H9 (cell line): ENCODE measurements at regions not wholly inside any gene's neighbourhood (a gene's known extent, or its start where the extent isn't known, plus 50 kb on each side); places are given as distances from the start of the nearest gene placed in this dataset.

Experiments used
- DNase-seq: peaks from one replicate; pipeline ENCODE4 v3.0.0-alpha.2; 2017
- H2AFZ ChIP-seq: one replicate; pipeline ENCODE4 v1.6.1; 2013; ENCODE audit warnings: mild to moderate bottlenecking, low read length, control low read depth, moderate library complexity
- H2AK5ac ChIP-seq: 2 replicates; pipeline ENCODE4 v1.6.1; 2013; ENCODE audit warnings: low read length, control low read depth, mixed read lengths; ENCODE audit not compliant: insufficient read length
- H2BK120ac ChIP-seq: one replicate; pipeline ENCODE4 v1.6.1; 2013; ENCODE audit warnings: low read depth, mild to moderate bottlenecking, low read length, control low read depth, inconsistent platforms; ENCODE audit not compliant: poor library complexity, severe bottlenecking
- H2BK12ac ChIP-seq: 2 replicates; pipeline ENCODE4 v1.6.1; 2013; ENCODE audit warnings: low read length, control low read depth, mixed read lengths, low read depth; ENCODE audit not compliant: insufficient read length
- H2BK15ac ChIP-seq: 2 replicates; pipeline ENCODE4 v1.6.1; 2013; ENCODE audit warnings: low read depth, low read length, control low read depth
- H2BK20ac ChIP-seq: one replicate; pipeline ENCODE4 v1.6.1; 2013; ENCODE audit warnings: low read depth, mild to moderate bottlenecking, low read length, control low read depth, inconsistent platforms; ENCODE audit not compliant: poor library complexity, severe bottlenecking
- H2BK5ac ChIP-seq: 2 replicates; pipeline ENCODE4 v1.6.1; 2013; ENCODE audit warnings: low read length, control low read depth, mixed read lengths; ENCODE audit not compliant: insufficient read length
- H3K14ac ChIP-seq: 2 replicates; pipeline ENCODE4 v1.6.1; 2013; ENCODE audit warnings: low read length, control low read depth; ENCODE audit not compliant: insufficient read depth
- H3K18ac ChIP-seq: 2 replicates; pipeline ENCODE4 v1.6.1; 2013; ENCODE audit warnings: low read depth, mild to moderate bottlenecking, mixed read lengths, low read length, control low read depth; ENCODE audit not compliant: insufficient read length
- H3K23ac ChIP-seq: 2 replicates; pipeline ENCODE4 v1.6.1; 2013; ENCODE audit warnings: low read length, control low read depth, mixed read lengths, low read depth; ENCODE audit not compliant: insufficient read length
- H3K23me2 ChIP-seq: 2 replicates; pipeline ENCODE4 v1.6.1; 2013; ENCODE audit warnings: low read depth, mild to moderate bottlenecking, mixed read lengths, low read length, control low read depth; ENCODE audit not compliant: insufficient read length, poor library complexity, severe bottlenecking
- H3K27ac ChIP-seq: 2 replicates; pipeline ENCODE4 v1.5.1; 2013; ENCODE audit warnings: low read length, control low read depth, mixed read lengths, low read depth; ENCODE audit not compliant: insufficient read length
- H3K27me3 ChIP-seq: 2 replicates; pipeline ENCODE4 v1.6.1; 2013; ENCODE audit warnings: low read length, control low read depth, inconsistent platforms; ENCODE audit not compliant: insufficient read depth
- H3K4ac ChIP-seq: 2 replicates; pipeline ENCODE4 v1.6.1; 2013; ENCODE audit warnings: low read depth, mild to moderate bottlenecking, control low read depth, inconsistent platforms, low read length, moderate library complexity
- H3K4me1 ChIP-seq: 2 replicates; pipeline ENCODE4 v1.6.1; 2013; ENCODE audit warnings: low read length, control low read depth, inconsistent platforms; ENCODE audit not compliant: insufficient read depth
- H3K4me2 ChIP-seq: 2 replicates; pipeline ENCODE4 v1.6.1; 2013; ENCODE audit warnings: low read length, control low read depth, mixed read lengths; ENCODE audit not compliant: insufficient read length, insufficient read depth
- H3K56ac ChIP-seq: 2 replicates; pipeline ENCODE4 v1.6.1; 2013; ENCODE audit warnings: low read depth, mild to moderate bottlenecking, mixed read lengths, low read length, control low read depth; ENCODE audit not compliant: insufficient read length
- H3K79me1 ChIP-seq: 2 replicates; pipeline ENCODE4 v1.6.1; 2013; ENCODE audit warnings: low read depth, mild to moderate bottlenecking, moderate library complexity, low read length, control low read depth, inconsistent platforms; ENCODE audit not compliant: insufficient read depth, poor library complexity, severe bottlenecking
- H3K79me2 ChIP-seq: 2 replicates; pipeline ENCODE4 v1.6.1; 2013; ENCODE audit warnings: low read length, control low read depth, inconsistent platforms; ENCODE audit not compliant: insufficient read depth
- H3K9ac ChIP-seq: 2 replicates; pipeline ENCODE4 v1.6.1; 2013; ENCODE audit warnings: low read length, control low read depth, mixed read lengths; ENCODE audit not compliant: insufficient read length; ENCODE audit errors: extremely low read depth
- H3K9me3 ChIP-seq: one replicate; pipeline ENCODE4 v1.6.1; 2013; ENCODE audit warnings: low read depth, low read length, inconsistent platforms; ENCODE audit not compliant: control insufficient read depth
- H3T11ph ChIP-seq: one replicate; pipeline ENCODE4 v1.6.1; 2013; ENCODE audit warnings: mild to moderate bottlenecking, low read length, control low read depth, inconsistent platforms
- H4K20me1 ChIP-seq: one replicate; pipeline ENCODE4 v1.6.1; 2013; ENCODE audit not compliant: control insufficient read depth, insufficient read length, insufficient read depth
- H4K5ac ChIP-seq: 2 replicates; pipeline ENCODE4 v1.6.1; 2013; ENCODE audit warnings: low read depth, mild to moderate bottlenecking, mixed read lengths, low read length, control low read depth; ENCODE audit not compliant: insufficient read length
- H4K8ac ChIP-seq: replicated peaks from 2 replicates; pipeline ENCODE4 v1.6.1; 2013; ENCODE audit warnings: low read length, control low read depth, mixed read lengths, low read depth; ENCODE audit not compliant: insufficient read length
- H4K91ac ChIP-seq: 2 replicates; pipeline ENCODE4 v1.6.1; 2013; ENCODE audit warnings: low read depth, mild to moderate bottlenecking, moderate library complexity, mixed read lengths, low read length, control low read depth; ENCODE audit not compliant: insufficient read length
- H3K27ac Mint-ChIP-seq, 3 experiments: 2 replicates in 2 of 3; 3 replicates in 1 of 3; pipeline ENCODE4 v1.8.0; 2020 to 2021; ENCODE audit warnings: mixed read lengths in 3 of 3, mild to moderate bottlenecking in 1 of 3, moderate library complexity in 1 of 3
- H3K27me3 Mint-ChIP-seq: 2 replicates; pipeline ENCODE4 v1.8.0; 2021; ENCODE audit warnings: low read depth, mild to moderate bottlenecking, moderate library complexity, mixed read lengths
- H3K36me3 Mint-ChIP-seq, 3 experiments: 2 replicates in 2 of 3; 3 replicates in 1 of 3; pipeline ENCODE4 v1.8.0; 2020 to 2021; ENCODE audit warnings: low read depth in 3 of 3, mixed read lengths in 3 of 3; ENCODE audit not compliant: insufficient read depth in 1 of 3
- H3K4me1 Mint-ChIP-seq, 2 experiments: 2 replicates each; pipeline ENCODE4 v1.8.0; 2020; ENCODE audit warnings: mixed read lengths in 2 of 2
- H3K4me3 Mint-ChIP-seq, 2 experiments: 2 replicates in 1 of 2; 3 replicates in 1 of 2; pipeline ENCODE4 v1.8.0; 2020 to 2021; ENCODE audit warnings: mild to moderate bottlenecking in 2 of 2, mixed read lengths in 2 of 2, moderate library complexity in 1 of 2
- H3K9me3 Mint-ChIP-seq, 2 experiments: 2 replicates in 1 of 2; 3 replicates in 1 of 2; pipeline ENCODE4 v1.8.0; 2020; ENCODE audit warnings: mild to moderate bottlenecking in 2 of 2, mixed read lengths in 2 of 2, moderate library complexity in 1 of 2
- WGBS: extraction: QIAGEN DNeasy Blood & Tissue Kit; methylation state at CpG from one replicate; pipeline ENCODE4 v1.1.7; 2013; ENCODE audit warnings: missing lambda C conversion rate, low lambda C conversion rate, mixed read lengths; ENCODE audit not compliant: insufficient read length; ENCODE audit errors: extremely low coverage; 5-methylcytosine and 5-hydroxymethylcytosine counted together
- TF ChIP-seq, protein P1 (sequence below): fragments of 200-600 bp; sonication (generic); conservative IDR thresholded peaks from 3 replicates; pipeline ENCODE4 v1.8.0; 2021; ENCODE audit warnings: antibody characterized with exemption, mild to moderate bottlenecking

DNA sequence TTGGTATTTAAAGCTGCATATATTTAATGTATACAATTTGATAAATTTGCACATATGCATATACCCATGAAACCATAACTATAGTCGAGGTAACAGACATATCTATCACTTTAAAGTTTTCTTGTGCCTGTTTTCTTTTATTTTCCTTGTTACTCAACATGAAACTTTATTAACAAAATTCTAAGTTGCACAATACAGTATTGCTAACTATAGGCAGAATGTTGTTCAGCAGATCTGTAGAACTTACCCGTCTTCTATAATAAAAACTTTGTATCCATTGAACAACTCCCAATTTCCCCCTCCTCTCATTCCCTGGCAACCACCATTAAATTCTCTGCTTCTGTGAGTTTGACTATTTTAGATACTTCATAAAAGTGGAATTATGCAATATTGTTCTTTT lies 404.6 kb upstream of the KCND2 start:
- Mint-ChIP-seq H3K4me3 (no peak overlapping the region), H3K4me1 (no peaks in the 10 kb centered on the region), H3K27ac (no peak overlapping the region), H3K36me3 (peaks cover 5 to 13% (median 6%) of the 10 kb centered on the region in 3 experiments; a peak in 4 of 7 replicates), H3K27me3 (no peaks in the 10 kb centered on the region), H3K9me3 (peaks cover 5 to 12% of the 10 kb centered on the region in 2 experiments; a peak in 4 of 5 replicates)
- Histone ChIP-seq H3K23me2 (no peaks in the 10 kb centered on the region), H2AK5ac (no peak overlapping the region), H2BK120ac (no peak overlapping the region), H3K79me2 (no peaks in the 10 kb centered on the region), H3K79me1 (no peaks in the 10 kb centered on the region), H3K9ac (no peak overlapping the region), H2AFZ (no peak overlapping the region), H3K23ac (no peak overlapping the region), H4K8ac (no peak overlapping the region), H3K4ac (no peak overlapping the region), H2BK5ac (no peak overlapping the region), H3K27me3 (no peaks in the 10 kb centered on the region), H3K4me2 (no peak overlapping the region), H3K14ac (no peak overlapping the region), H2BK12ac (no peak overlapping the region), H4K20me1 (no peaks in the 10 kb centered on the region), H4K91ac (no peak overlapping the region), H3K4me1 (no peaks in the 10 kb centered on the region), H3K56ac (no peak overlapping the region), H3T11ph (no peak overlapping the region), H4K5ac (no peak overlapping the region), H3K18ac (no peak overlapping the region), H3K27ac (no peak overlapping the region), H2BK15ac (no peak overlapping the region), H2BK20ac (no peak overlapping the region), H3K9me3 (no peaks in the 10 kb centered on the region)
- WGBS = no CpG with 5 or more reads among the region's 2 CpGs
- DNase-seq = no peak
- TF ChIP-seq, protein P1, sequence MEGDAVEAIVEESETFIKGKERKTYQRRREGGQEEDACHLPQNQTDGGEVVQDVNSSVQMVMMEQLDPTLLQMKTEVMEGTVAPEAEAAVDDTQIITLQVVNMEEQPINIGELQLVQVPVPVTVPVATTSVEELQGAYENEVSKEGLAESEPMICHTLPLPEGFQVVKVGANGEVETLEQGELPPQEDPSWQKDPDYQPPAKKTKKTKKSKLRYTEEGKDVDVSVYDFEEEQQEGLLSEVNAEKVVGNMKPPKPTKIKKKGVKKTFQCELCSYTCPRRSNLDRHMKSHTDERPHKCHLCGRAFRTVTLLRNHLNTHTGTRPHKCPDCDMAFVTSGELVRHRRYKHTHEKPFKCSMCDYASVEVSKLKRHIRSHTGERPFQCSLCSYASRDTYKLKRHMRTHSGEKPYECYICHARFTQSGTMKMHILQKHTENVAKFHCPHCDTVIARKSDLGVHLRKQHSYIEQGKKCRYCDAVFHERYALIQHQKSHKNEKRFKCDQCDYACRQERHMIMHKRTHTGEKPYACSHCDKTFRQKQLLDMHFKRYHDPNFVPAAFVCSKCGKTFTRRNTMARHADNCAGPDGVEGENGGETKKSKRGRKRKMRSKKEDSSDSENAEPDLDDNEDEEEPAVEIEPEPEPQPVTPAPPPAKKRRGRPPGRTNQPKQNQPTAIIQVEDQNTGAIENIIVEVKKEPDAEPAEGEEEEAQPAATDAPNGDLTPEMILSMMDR = no peak
